Left lung (tissue), 4 donors: ENCODE measurements at regions not wholly inside any gene's neighbourhood (a gene's known extent, or its start where the extent isn't known, plus 50 kb on each side); places are given as distances from the start of the nearest gene placed in this dataset.
A peak's percentile ranks its signal among the peaks of the same experiment; 100 is the strongest.
"Not testable (repeated sequence)": the region's sequence is repeated elsewhere in the genome, so short reads cannot be mapped to it uniquely, and the experiment has no call there.

Experiments
- ATAC-seq: fragments of 200-7000 bp; cut with Tn5 transposase; one replicate; pipeline ENCODE4 v1.9.1; 2020; ENCODE audit warnings: moderate library complexity
- DNase-seq, 4 donors: peaks; one replicate each; pipeline ENCODE4 v3.0.0-alpha.2; 2013 to 2020
- H3K27ac ChIP-seq, 2 donors: fragments of 200-600 bp; sonication (generic) in 1 of 2; one replicate each; pipeline versions ENCODE4 v1.5.0 to v1.8.0; 2020 to 2021
- H3K27me3 ChIP-seq, 2 donors: fragments of 200-600 bp; sonication (generic) in 1 of 2; one replicate each; pipeline versions ENCODE4 v1.5.0 to v1.8.0; 2020 to 2021
- H3K36me3 ChIP-seq, 2 donors: fragments of 200-600 bp; sonication (generic) in 1 of 2; one replicate each; pipeline versions ENCODE4 v1.5.0 to v1.8.0; 2020 to 2021
- H3K4me1 ChIP-seq, 2 donors: fragments of 200-600 bp; one replicate each; pipeline ENCODE4 v1.8.0; 2021
- H3K4me3 ChIP-seq, 2 donors: fragments of 200-600 bp; sonication (generic) in 1 of 2; one replicate each; pipeline versions ENCODE4 v1.5.0 to v1.8.0; 2020 to 2021; ENCODE audit warnings: mild to moderate bottlenecking in 1 of 2
- H3K9me3 ChIP-seq, 2 donors: fragments of 200-600 bp; sonication (generic) in 1 of 2; one replicate each; pipeline versions ENCODE4 v1.5.0 to v1.8.0; 2020 to 2021
- CTCF ChIP-seq, 2 donors: fragments of 200-600 bp; sonication (generic) in 1 of 2; IDR thresholded peaks; one replicate each; pipeline versions ENCODE4 v1.5.0 to v1.8.0; 2021; ENCODE audit warnings: antibody characterized with exemption in 2 of 2
- intact Hi-C, 2 donors: fragments of 100-400 bp; cut with DNase I; formaldehyde crosslinking; loops; one replicate each; pipeline versions ENCODE4 v1.11.2 to v1.14.2; 2022
- donor health status: DM: no; HTN: yes; CAD: no.
- donor health status: DM: no; HTN: no; CAD: no.

GRCh38 chr6:80425089-80425823 lies 318.8 kb downstream of the BCKDHB start:
- TF ChIP-seq CTCF (IDR thresholded peaks at IDR 0.05) = no peak
- peaks cover 0 to 68% of the 10 kb centered on the region in 2 donors for H3K9me3 ChIP-seq
- intact Hi-C loops = no loop called here
- H3K27ac ChIP-seq = no peak overlapping the region
- no peaks in the 10 kb centered on the region for H3K27me3 ChIP-seq
- H3K36me3 ChIP-seq = no peaks in the 10 kb centered on the region
- DNase-seq = peak in 2 of 4 donors; percentile 43 to 45
- H3K4me3 ChIP-seq = no peak overlapping the region
- H3K4me1 ChIP-seq = no peaks in the 10 kb centered on the region
- ATAC-seq = peak; percentile 76

- ATAC-seq = no peak
- Histone ChIP-seq H3K4me3 (no peak overlapping the region), H3K36me3 (no peaks in the 10 kb centered on the region), H3K27ac (no peak overlapping the region), H3K4me1 (no peaks in the 10 kb centered on the region), H3K27me3 (no peaks in the 10 kb centered on the region), H3K9me3 (peaks cover 0 to 36% of the 10 kb centered on the region in 2 donors)
- no peak for TF ChIP-seq CTCF (IDR thresholded peaks at IDR 0.05)
- intact Hi-C loops = no loop called here
- no peak for DNase-seq
Measured at GRCh38 chr6:80411486-80411885, 305.0 kb downstream of the BCKDHB start.

GRCh38 chr6:80407976-80408375 lies 301.5 kb downstream of the BCKDHB start:
- H3K27me3 ChIP-seq, H3K4me1 ChIP-seq, ATAC-seq, H3K4me3 ChIP-seq, H3K27ac ChIP-seq, H3K36me3 ChIP-seq, DNase-seq, intact Hi-C loops: not testable (repeated sequence)
- H3K9me3 ChIP-seq = peaks cover 0 to 33% of the 10 kb centered on the region in 2 donors

GRCh38 chr6:80404889-80405288 lies 298.4 kb downstream of the BCKDHB start:
- ATAC-seq = no peak
- H3K36me3 ChIP-seq = no peaks in the 10 kb centered on the region
- no peak overlapping the region for H3K4me3 ChIP-seq
- H3K27me3 ChIP-seq = no peaks in the 10 kb centered on the region
- no peaks in the 10 kb centered on the region for H3K4me1 ChIP-seq
- intact Hi-C loops = no loop called here
- no peak overlapping the region for H3K27ac ChIP-seq
- DNase-seq = no peak
- no peak for TF ChIP-seq CTCF (IDR thresholded peaks at IDR 0.05)
- H3K9me3 ChIP-seq = peaks cover 0 to 35% of the 10 kb centered on the region in 2 donors

GRCh38 chr6:80403365-80403764 lies 296.9 kb downstream of the BCKDHB start:
- Histone ChIP-seq H3K9me3 (peaks cover 0 to 48% of the 10 kb centered on the region in 2 donors), H3K4me3 (no peak overlapping the region), H3K36me3 (no peaks in the 10 kb centered on the region), H3K27ac (no peak overlapping the region), H3K27me3 (no peaks in the 10 kb centered on the region), H3K4me1 (no peaks in the 10 kb centered on the region)
- DNase-seq (no peak), ATAC-seq (no peak)
- no peak for TF ChIP-seq CTCF (IDR thresholded peaks at IDR 0.05)
- intact Hi-C loops = no loop called here

GRCh38 chr6:80402266-80402665 lies 295.8 kb downstream of the BCKDHB start:
- intact Hi-C loops = no loop called here
- DNase-seq = no peak
- Histone ChIP-seq H3K27me3 (no peaks in the 10 kb centered on the region), H3K4me1 (no peaks in the 10 kb centered on the region), H3K4me3 (no peak overlapping the region), H3K9me3 (peaks cover 0 to 54% of the 10 kb centered on the region in 2 donors), H3K27ac (no peak overlapping the region), H3K36me3 (no peaks in the 10 kb centered on the region)
- ATAC-seq = no peak
- no peak for TF ChIP-seq CTCF (IDR thresholded peaks at IDR 0.05)
